HL-60 (cell line): ENCODE measurements at regions not wholly inside any gene's neighbourhood (a gene's known extent, or its start where the extent isn't known, plus 50 kb on each side); places are given as distances from the start of the nearest gene placed in this dataset.

ENCODE experiments used
- GABPA ChIP-seq: IDR thresholded peaks from 2 replicates; pipeline ENCODE4 v1.6.1; 2012; ENCODE audit warnings: low read depth
- POLR2AphosphoS5 ChIP-seq: IDR thresholded peaks from 2 replicates; pipeline ENCODE4 v1.6.1; 2012; ENCODE audit warnings: low read depth
- TF ChIP-seq, protein P1 (sequence below): IDR thresholded peaks from one replicate; pipeline ENCODE4 v1.5.1; 2011; ENCODE audit warnings: low read length, control low read depth, inconsistent platforms; ENCODE audit not compliant: insufficient read depth
- TF ChIP-seq, protein P2 (sequence below): IDR thresholded peaks from 2 replicates; pipeline ENCODE4 v1.6.1; 2012; ENCODE audit warnings: low read depth; ENCODE audit not compliant: insufficient replicate concordance

DNA sequence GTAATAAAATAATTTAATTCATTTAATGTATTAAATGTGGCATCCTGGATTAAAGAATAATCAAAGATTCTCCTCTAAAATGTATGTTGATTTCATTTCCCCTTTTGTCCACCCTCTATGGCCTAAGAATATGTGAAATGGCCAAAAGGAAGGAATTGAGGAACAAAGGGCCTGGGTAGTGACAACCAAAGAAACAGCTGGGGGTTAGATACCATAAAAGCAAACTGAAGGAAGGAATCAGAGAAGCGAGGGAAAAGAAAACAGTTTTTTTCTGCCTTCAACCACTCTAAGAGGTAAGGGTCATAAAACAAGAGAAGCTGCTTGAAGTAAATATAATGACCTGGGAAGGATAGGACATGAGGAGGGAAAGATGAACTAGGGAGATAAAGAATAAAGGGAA, 139.3 kb downstream of the FAM76B start:
- TF ChIP-seq, protein P1, sequence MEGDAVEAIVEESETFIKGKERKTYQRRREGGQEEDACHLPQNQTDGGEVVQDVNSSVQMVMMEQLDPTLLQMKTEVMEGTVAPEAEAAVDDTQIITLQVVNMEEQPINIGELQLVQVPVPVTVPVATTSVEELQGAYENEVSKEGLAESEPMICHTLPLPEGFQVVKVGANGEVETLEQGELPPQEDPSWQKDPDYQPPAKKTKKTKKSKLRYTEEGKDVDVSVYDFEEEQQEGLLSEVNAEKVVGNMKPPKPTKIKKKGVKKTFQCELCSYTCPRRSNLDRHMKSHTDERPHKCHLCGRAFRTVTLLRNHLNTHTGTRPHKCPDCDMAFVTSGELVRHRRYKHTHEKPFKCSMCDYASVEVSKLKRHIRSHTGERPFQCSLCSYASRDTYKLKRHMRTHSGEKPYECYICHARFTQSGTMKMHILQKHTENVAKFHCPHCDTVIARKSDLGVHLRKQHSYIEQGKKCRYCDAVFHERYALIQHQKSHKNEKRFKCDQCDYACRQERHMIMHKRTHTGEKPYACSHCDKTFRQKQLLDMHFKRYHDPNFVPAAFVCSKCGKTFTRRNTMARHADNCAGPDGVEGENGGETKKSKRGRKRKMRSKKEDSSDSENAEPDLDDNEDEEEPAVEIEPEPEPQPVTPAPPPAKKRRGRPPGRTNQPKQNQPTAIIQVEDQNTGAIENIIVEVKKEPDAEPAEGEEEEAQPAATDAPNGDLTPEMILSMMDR, result no peak
- TF ChIP-seq, protein P2, sequence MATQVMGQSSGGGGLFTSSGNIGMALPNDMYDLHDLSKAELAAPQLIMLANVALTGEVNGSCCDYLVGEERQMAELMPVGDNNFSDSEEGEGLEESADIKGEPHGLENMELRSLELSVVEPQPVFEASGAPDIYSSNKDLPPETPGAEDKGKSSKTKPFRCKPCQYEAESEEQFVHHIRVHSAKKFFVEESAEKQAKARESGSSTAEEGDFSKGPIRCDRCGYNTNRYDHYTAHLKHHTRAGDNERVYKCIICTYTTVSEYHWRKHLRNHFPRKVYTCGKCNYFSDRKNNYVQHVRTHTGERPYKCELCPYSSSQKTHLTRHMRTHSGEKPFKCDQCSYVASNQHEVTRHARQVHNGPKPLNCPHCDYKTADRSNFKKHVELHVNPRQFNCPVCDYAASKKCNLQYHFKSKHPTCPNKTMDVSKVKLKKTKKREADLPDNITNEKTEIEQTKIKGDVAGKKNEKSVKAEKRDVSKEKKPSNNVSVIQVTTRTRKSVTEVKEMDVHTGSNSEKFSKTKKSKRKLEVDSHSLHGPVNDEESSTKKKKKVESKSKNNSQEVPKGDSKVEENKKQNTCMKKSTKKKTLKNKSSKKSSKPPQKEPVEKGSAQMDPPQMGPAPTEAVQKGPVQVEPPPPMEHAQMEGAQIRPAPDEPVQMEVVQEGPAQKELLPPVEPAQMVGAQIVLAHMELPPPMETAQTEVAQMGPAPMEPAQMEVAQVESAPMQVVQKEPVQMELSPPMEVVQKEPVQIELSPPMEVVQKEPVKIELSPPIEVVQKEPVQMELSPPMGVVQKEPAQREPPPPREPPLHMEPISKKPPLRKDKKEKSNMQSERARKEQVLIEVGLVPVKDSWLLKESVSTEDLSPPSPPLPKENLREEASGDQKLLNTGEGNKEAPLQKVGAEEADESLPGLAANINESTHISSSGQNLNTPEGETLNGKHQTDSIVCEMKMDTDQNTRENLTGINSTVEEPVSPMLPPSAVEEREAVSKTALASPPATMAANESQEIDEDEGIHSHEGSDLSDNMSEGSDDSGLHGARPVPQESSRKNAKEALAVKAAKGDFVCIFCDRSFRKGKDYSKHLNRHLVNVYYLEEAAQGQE, result no peak
- no peak for TF ChIP-seq GABPA
- no peak for TF ChIP-seq POLR2AphosphoS5
